HG03432 (cell line): ENCODE measurements at regions not wholly inside any gene's neighbourhood (a gene's known extent, or its start where the extent isn't known, plus 50 kb on each side); places are given as distances from the start of the nearest gene placed in this dataset.

Experiments
- ATAC-seq: cut with Tn5 transposase; IDR thresholded peaks from one replicate; pipeline ENCODE4 v1.9.1; 2021; ENCODE audit warnings: mild to moderate bottlenecking, moderate library complexity; ENCODE audit not compliant: unreplicated experiment

- ATAC-seq: no peak
Observed at GRCh38 chr7:118671149-118671548, 446.6 kb downstream of the ANKRD7 start.

- no peak for ATAC-seq
Observed at GRCh38 chr7:118684796-118685195, 460.3 kb downstream of the ANKRD7 start.

GRCh38 chr7:118689403-118689802 lies 464.9 kb downstream of the ANKRD7 start:
- no peak for ATAC-seq

- no peak for ATAC-seq
Observed at GRCh38 chr7:118696879-118697278, 472.4 kb downstream of the ANKRD7 start.

- no peak for ATAC-seq
Observed at GRCh38 chr7:118699222-118699621, 474.7 kb downstream of the ANKRD7 start.

GRCh38 chr7:118708741-118709140 lies 484.2 kb downstream of the ANKRD7 start:
- ATAC-seq: no peak

GRCh38 chr7:118711688-118712087 lies 487.2 kb downstream of the ANKRD7 start:
- ATAC-seq: no peak

- no peak for ATAC-seq
Observed at GRCh38 chr7:118713039-118713438, 488.5 kb downstream of the ANKRD7 start.

GRCh38 chr7:118720632-118721031 lies 496.1 kb downstream of the ANKRD7 start:
- no peak for ATAC-seq

GRCh38 chr7:118731854-118732253 lies 507.4 kb downstream of the ANKRD7 start:
- no peak for ATAC-seq

GRCh38 chr7:118734541-118734940 lies 510.0 kb downstream of the ANKRD7 start:
- no peak for ATAC-seq

GRCh38 chr7:118735441-118735840 lies 510.9 kb downstream of the ANKRD7 start:
- no peak for ATAC-seq

GRCh38 chr7:118737935-118738334 lies 513.4 kb downstream of the ANKRD7 start:
- ATAC-seq: no peak

- no peak for ATAC-seq
Observed at GRCh38 chr7:118745927-118746326, 521.4 kb downstream of the ANKRD7 start.

- ATAC-seq: no peak
Observed at GRCh38 chr7:118747473-118747872, 523.0 kb downstream of the ANKRD7 start.

GRCh38 chr7:118753479-118753878 lies 529.0 kb downstream of the ANKRD7 start:
- ATAC-seq: no peak

GRCh38 chr7:118754608-118755007 lies 530.1 kb downstream of the ANKRD7 start:
- ATAC-seq: no peak

- ATAC-seq: no peak
Observed at GRCh38 chr7:118755067-118755625, 530.6 kb downstream of the ANKRD7 start.

GRCh38 chr7:118757066-118757465 lies 532.6 kb downstream of the ANKRD7 start:
- ATAC-seq: no peak

GRCh38 chr7:118758582-118758981 lies 534.1 kb downstream of the ANKRD7 start:
- ATAC-seq: no peak

GRCh38 chr7:118759921-118760320 lies 535.4 kb downstream of the ANKRD7 start:
- no peak for ATAC-seq

GRCh38 chr7:118762451-118762850 lies 537.9 kb downstream of the ANKRD7 start:
- ATAC-seq: no peak

GRCh38 chr7:118764221-118764620 lies 539.7 kb downstream of the ANKRD7 start:
- ATAC-seq: no peak
